IMR-90 (cell line): ENCODE measurements at regions not wholly inside any gene's neighbourhood (a gene's known extent, or its start where the extent isn't known, plus 50 kb on each side); places are given as distances from the start of the nearest gene placed in this dataset.

Experiments
- ATAC-seq: fragments of 200-7000 bp; cut with Tn5 transposase; 2 replicates; pipeline ENCODE4 v1.9.1; 2020; ENCODE audit warnings: low read depth, mild to moderate bottlenecking, moderate library complexity
- BruUV-seq: library from RNA; stranded (reverse); fragments of 400-500 nt; replicated peaks from 2 replicates; lab custom pipeline; 2021; lab: Mats Ljungman, UMichigan
- CTCF ChIA-PET: fragments of 300-600 bp; formaldehyde crosslinking; extraction: SDS; loops from one replicate; lab custom pipeline; 2021; ENCODE audit warnings: antibody characterized with exemption; lab: Yijun Ruan, JAX
- POLR2A ChIA-PET: fragments of 300-600 bp; sonication (Branson Sonifier 250); formaldehyde crosslinking; loops from one replicate; lab custom pipeline; 2022; ENCODE audit warnings: antibody characterized with exemption; ENCODE audit not compliant: unreplicated experiment; lab: Charles Lee
- DNase-seq: peaks from one replicate; pipeline ENCODE4 v3.0.0; 2013
- H2AFZ ChIP-seq: replicated peaks from 2 replicates; pipeline ENCODE3; 2013; ENCODE audit warnings: low read length, mild to moderate bottlenecking; ENCODE audit not compliant: poor library complexity
- H2AK5ac ChIP-seq: 2 replicates; pipeline ENCODE4 v1.6.1; 2013; ENCODE audit warnings: low read depth, low read length, inconsistent platforms
- H2AK9ac ChIP-seq: replicated peaks from 2 replicates; pipeline ENCODE3; 2013; ENCODE audit warnings: mild to moderate bottlenecking, low read depth, low read length, moderate library complexity; ENCODE audit not compliant: poor library complexity
- H2BK120ac ChIP-seq: 2 replicates; pipeline ENCODE4 v1.6.1; 2013; ENCODE audit warnings: low read depth, low read length, inconsistent platforms
- H2BK15ac ChIP-seq: 3 replicates; pipeline ENCODE4 v1.6.1; 2013; ENCODE audit warnings: low read depth, low read length, inconsistent platforms
- H2BK20ac ChIP-seq: 2 replicates; pipeline ENCODE4 v1.6.1; 2013; ENCODE audit warnings: low read depth, mild to moderate bottlenecking, inconsistent platforms, low read length, moderate library complexity
- H2BK5ac ChIP-seq: 2 replicates; pipeline ENCODE4 v1.6.1; 2013; ENCODE audit warnings: mild to moderate bottlenecking, low read depth, low read length, inconsistent platforms; ENCODE audit not compliant: poor library complexity, severe bottlenecking
- H3K14ac ChIP-seq: replicated peaks from 2 replicates; pipeline ENCODE4 v1.6.1; 2013; ENCODE audit warnings: low read depth, low read length, inconsistent platforms
- H3K18ac ChIP-seq: 2 replicates; pipeline ENCODE4 v1.6.1; 2013; ENCODE audit warnings: low read depth, low read length, control low read depth
- H3K23ac ChIP-seq: 2 replicates; pipeline ENCODE4 v1.6.1; 2013; ENCODE audit warnings: low read depth, low read length, inconsistent platforms
- H3K27ac ChIP-seq: 2 replicates; pipeline ENCODE4 v1.5.1; 2013; ENCODE audit warnings: mild to moderate bottlenecking, control low read depth, low read length; ENCODE audit not compliant: insufficient read depth
- H3K27me3 ChIP-seq: 2 replicates; pipeline ENCODE4 v1.6.1; 2013; ENCODE audit warnings: low read length; ENCODE audit not compliant: control insufficient read depth, insufficient read depth
- H3K36me3 ChIP-seq: 2 replicates; pipeline ENCODE4 v1.6.1; 2013; ENCODE audit warnings: low read length, mixed read lengths; ENCODE audit not compliant: control insufficient read depth, insufficient read depth
- H3K4ac ChIP-seq: 2 replicates; pipeline ENCODE4 v1.6.1; 2013; ENCODE audit warnings: low read depth, low read length, inconsistent platforms
- H3K4me1 ChIP-seq: 2 replicates; pipeline ENCODE4 v1.6.1; 2013; ENCODE audit warnings: low read length, mixed read lengths; ENCODE audit not compliant: control insufficient read depth, insufficient read depth
- H3K4me2 ChIP-seq: 2 replicates; pipeline ENCODE4 v1.6.1; 2013; ENCODE audit warnings: low read depth, mild to moderate bottlenecking, control low read depth, low read length, moderate library complexity
- H3K4me3 ChIP-seq: 2 replicates; pipeline ENCODE4 v1.5.1; 2013; ENCODE audit warnings: low read depth, mild to moderate bottlenecking, control low read depth, low read length, moderate library complexity; ENCODE audit not compliant: insufficient read depth
- H3K56ac ChIP-seq: 2 replicates; pipeline ENCODE4 v1.6.1; 2013; ENCODE audit warnings: low read length, inconsistent platforms; ENCODE audit not compliant: insufficient read depth; ENCODE audit errors: extremely low read depth
- H3K79me1 ChIP-seq, 2 experiments: 2 replicates each; pipeline ENCODE4 v1.6.1; 2013; ENCODE audit warnings: low read length in 2 of 2, inconsistent platforms in 1 of 2, low read depth in 1 of 2
- H3K9ac ChIP-seq: 2 replicates; pipeline ENCODE4 v1.6.1; 2013; ENCODE audit warnings: low read depth, low read length, control low read depth
- H3K9me1 ChIP-seq: 2 replicates; pipeline ENCODE4 v1.6.1; 2013; ENCODE audit warnings: low read length, inconsistent platforms; ENCODE audit not compliant: insufficient read depth
- H3K9me3 ChIP-seq: 2 replicates; pipeline ENCODE4 v1.6.1; 2013; ENCODE audit warnings: low read length; ENCODE audit not compliant: control insufficient read depth, insufficient read depth
- H4K20me1 ChIP-seq: 2 replicates; pipeline ENCODE4 v1.6.1; 2013; ENCODE audit warnings: low read length, inconsistent platforms; ENCODE audit not compliant: insufficient read depth
- H4K5ac ChIP-seq: 2 replicates; pipeline ENCODE4 v1.6.1; 2013; ENCODE audit warnings: mild to moderate bottlenecking, low read depth, low read length, control low read depth
- H4K8ac ChIP-seq, 2 experiments: 2 replicates each; pipeline ENCODE4 v1.6.1; 2013; ENCODE audit warnings: low read depth in 2 of 2, low read length in 2 of 2, control low read depth in 1 of 2, inconsistent platforms in 1 of 2
- H4K91ac ChIP-seq: 2 replicates; pipeline ENCODE4 v1.6.1; 2013; ENCODE audit warnings: low read depth, low read length, inconsistent platforms; ENCODE audit not compliant: insufficient read depth
- BHLHE40 ChIP-seq: fragments of 150-350 bp; IDR thresholded peaks from 2 replicates; pipeline ENCODE4 v1.6.1; 2016; ENCODE audit warnings: mild to moderate bottlenecking, low read depth, low read length
- CEBPB ChIP-seq: IDR thresholded peaks from 2 replicates; pipeline ENCODE4 v1.6.1; 2012; ENCODE audit warnings: low read depth, low read length, improper control_type of control experiment
- CHD1 ChIP-seq: IDR thresholded peaks from 2 replicates; pipeline ENCODE4 v1.6.1; 2012; ENCODE audit warnings: low read depth, low read length, improper control_type of control experiment
- CTCF ChIP-seq: conservative IDR thresholded peaks from 2 replicates; pipeline ENCODE4 v1.5.1; 2012; ENCODE audit warnings: mild to moderate bottlenecking, low read depth, low read length, improper control_type of control experiment
- ELK1 ChIP-seq: fragments of 150-350 bp; IDR thresholded peaks from 2 replicates; pipeline ENCODE4 v1.6.1; 2016; ENCODE audit warnings: low read depth, mild to moderate bottlenecking, low read length, moderate library complexity, borderline replicate concordance
- FOS ChIP-seq: fragments of 150-350 bp; IDR thresholded peaks from 2 replicates; pipeline ENCODE4 v1.6.1; 2016; ENCODE audit warnings: low read depth, low read length
- MAFK ChIP-seq: IDR thresholded peaks from 2 replicates; pipeline ENCODE4 v1.6.1; 2012; ENCODE audit warnings: low read depth, low read length, improper control_type of control experiment
- MAZ ChIP-seq: IDR thresholded peaks from 2 replicates; pipeline ENCODE4 v1.6.1; 2012; ENCODE audit warnings: low read depth, mild to moderate bottlenecking, low read length, improper control_type of control experiment, moderate library complexity, borderline replicate concordance
- MXI1 ChIP-seq: IDR thresholded peaks from 2 replicates; pipeline ENCODE4 v1.6.1; 2012; ENCODE audit warnings: low read depth, mild to moderate bottlenecking, low read length, moderate library complexity, borderline replicate concordance
- NFE2L2 ChIP-seq: fragments of 150-350 bp; IDR thresholded peaks from 2 replicates; pipeline ENCODE4 v1.6.1; 2016; ENCODE audit warnings: low read depth, mild to moderate bottlenecking, low read length
- POLR2A ChIP-seq: IDR thresholded peaks from 2 replicates; pipeline ENCODE4 v1.6.1; 2012; ENCODE audit warnings: mild to moderate bottlenecking, low read depth, low read length
- RAD21 ChIP-seq: IDR thresholded peaks from 2 replicates; pipeline ENCODE4 v1.6.1; 2012; ENCODE audit warnings: low read length, improper control_type of control experiment
- RCOR1 ChIP-seq: IDR thresholded peaks from 2 replicates; pipeline ENCODE4 v1.6.1; 2012; ENCODE audit warnings: mild to moderate bottlenecking, low read length, improper control_type of control experiment; ENCODE audit not compliant: insufficient replicate concordance
- RFX5 ChIP-seq: IDR thresholded peaks from 2 replicates; pipeline ENCODE4 v1.8.0; 2012; ENCODE audit warnings: low read depth, mild to moderate bottlenecking, low read length, moderate library complexity
- SMC3 ChIP-seq: fragments of 150-350 bp; IDR thresholded peaks from 2 replicates; pipeline ENCODE4 v1.6.1; 2016; ENCODE audit warnings: low read depth, mild to moderate bottlenecking, antibody characterized with exemption, low read length, moderate library complexity
- USF2 ChIP-seq: fragments of 150-350 bp; IDR thresholded peaks from 2 replicates; pipeline ENCODE4 v1.6.1; 2017; ENCODE audit warnings: mild to moderate bottlenecking, antibody characterized with exemption, low read length, low read depth
- dilution Hi-C: fragments of 300-500 bp; cut with HindIII; formaldehyde crosslinking; loops from one replicate; pipeline ENCODE4 v1.14.3; 2018; ENCODE audit warnings: low sequenced_read_pairs; ENCODE audit not compliant: unreplicated experiment
- in situ Hi-C: fragments of 300-500 bp; cut with MboI; formaldehyde crosslinking; loops from 3 replicates; pipeline ENCODE4 v1.14.3; 2019; ENCODE audit warnings: low sequenced_read_pairs, inconsistent platforms, mixed read lengths
- intact Hi-C: fragments of 100-400 bp; cut with micrococcal nuclease; formaldehyde crosslinking; loops from 2 replicates; pipeline ENCODE4 v1.10.0; 2022

GRCh38 chr10:131444286-131444685, 132.8 kb upstream of the TCERG1L start:
- dilution Hi-C loops, result no loop called here
- no peak for TF ChIP-seq MAFK
- TF ChIP-seq USF2, result no peak
- TF ChIP-seq CTCF, result no peak
- TF ChIP-seq RCOR1, result no peak
- TF ChIP-seq RFX5, result no peak
- TF ChIP-seq FOS, result no peak
- no peak for TF ChIP-seq MXI1
- TF ChIP-seq MAZ, result no peak
- no peak for TF ChIP-seq ELK1
- no peak for TF ChIP-seq POLR2A
- TF ChIP-seq CHD1, result no peak
- no peak for TF ChIP-seq NFE2L2
- TF ChIP-seq SMC3, result no peak
- TF ChIP-seq CEBPB, result no peak
- TF ChIP-seq BHLHE40, result no peak
- no peak for TF ChIP-seq RAD21
- no peak overlapping the region for H3K4ac ChIP-seq
- ATAC-seq (no peak), DNase-seq (no peak)
- no peak overlapping the region for H2BK120ac ChIP-seq
- BruUV-seq, result no TSS peak
- H4K20me1 ChIP-seq, result no peaks in the 10 kb centered on the region
- POLR2A ChIA-PET, result no interaction called here
- no peak overlapping the region for H3K9ac ChIP-seq
- H3K14ac ChIP-seq, result no peak overlapping the region
- CTCF ChIA-PET, result no interaction called here
- in situ Hi-C loops, result no loop called here
- H2BK15ac ChIP-seq, result no peak overlapping the region
- H3K36me3 ChIP-seq, result no peaks in the 10 kb centered on the region
- no peak overlapping the region for H2BK20ac ChIP-seq
- H3K18ac ChIP-seq, result no peak overlapping the region
- H4K8ac ChIP-seq, result no peak overlapping the region
- H4K91ac ChIP-seq, result no peak overlapping the region
- H2BK5ac ChIP-seq, result no peak overlapping the region
- H2AFZ ChIP-seq, result no peak overlapping the region
- H3K9me1 ChIP-seq, result no peaks in the 10 kb centered on the region
- H3K27me3 ChIP-seq, result no peaks in the 10 kb centered on the region
- no peak overlapping the region for H3K56ac ChIP-seq
- no peak overlapping the region for H4K5ac ChIP-seq
- no peak overlapping the region for H3K4me2 ChIP-seq
- no peak overlapping the region for H3K4me3 ChIP-seq
- H3K27ac ChIP-seq, result no peak overlapping the region
- intact Hi-C loops, result no loop called here
- peaks cover 46% of the 10 kb centered on the region for H3K9me3 ChIP-seq
- no peaks in the 10 kb centered on the region for H3K4me1 ChIP-seq
- no peak overlapping the region for H3K23ac ChIP-seq
- no peak overlapping the region for H2AK5ac ChIP-seq
- H3K79me1 ChIP-seq, result no peaks in the 10 kb centered on the region
- no peak overlapping the region for H2AK9ac ChIP-seq
